PFSK-1 (cell line): ENCODE measurements at regions not wholly inside any gene's neighbourhood (a gene's known extent, or its start where the extent isn't known, plus 50 kb on each side); places are given as distances from the start of the nearest gene placed in this dataset.

ENCODE experiments used
- FOXP2 ChIP-seq: optimal IDR thresholded peaks from 2 replicates; pipeline ENCODE3; 2011; ENCODE audit warnings: borderline replicate concordance, control low read depth, inconsistent platforms; ENCODE audit not compliant: insufficient read depth; ENCODE audit errors: extremely low read length, extremely low read depth
- POLR2AphosphoS5 ChIP-seq: IDR thresholded peaks from 2 replicates; pipeline ENCODE4 v1.6.1; 2012; ENCODE audit warnings: low read depth, mild to moderate bottlenecking, control low read depth, low read length, moderate library complexity
- SIN3A ChIP-seq: IDR thresholded peaks from 2 replicates; pipeline ENCODE4 v1.6.1; 2012; ENCODE audit warnings: mild to moderate bottlenecking, low read length, moderate library complexity, borderline replicate concordance; ENCODE audit not compliant: insufficient read depth
- TAF1 ChIP-seq: IDR thresholded peaks from 2 replicates; pipeline ENCODE4 v1.6.1; 2012; ENCODE audit warnings: low read length, control low read depth, borderline replicate concordance; ENCODE audit not compliant: insufficient read depth
- TF ChIP-seq, protein P1 (sequence below), 2 experiments: IDR thresholded peaks; 2 replicates each; pipeline versions ENCODE4 v1.6.1 to v1.8.0; 2011 to 2012; ENCODE audit warnings: low read depth in 2 of 2, low read length in 2 of 2, control low read depth in 1 of 2, inconsistent platforms in 1 of 2, mild to moderate bottlenecking in 1 of 2, moderate library complexity in 1 of 2; ENCODE audit not compliant: insufficient read depth in 1 of 2

DNA sequence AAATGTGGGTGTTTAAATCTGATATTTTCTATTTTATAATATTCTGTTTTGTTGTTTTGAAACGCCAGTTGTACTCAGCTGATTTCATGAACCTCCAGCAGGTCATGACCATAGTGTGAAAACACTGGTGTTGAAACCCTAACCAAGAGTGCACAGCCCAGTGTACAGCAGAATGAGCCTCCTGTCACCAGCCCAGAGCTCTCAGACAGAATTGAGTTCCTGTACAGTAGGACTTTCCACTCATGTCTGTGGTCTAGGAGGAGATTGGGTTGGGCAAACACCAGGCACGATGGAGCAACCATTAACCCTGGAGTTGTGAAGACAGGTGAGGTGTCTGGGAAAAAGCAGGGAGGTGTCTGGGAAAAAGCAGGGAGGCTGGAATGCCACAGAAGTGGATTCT, 908.8 kb downstream of the VRK1 start:
- TF ChIP-seq, protein P1, sequence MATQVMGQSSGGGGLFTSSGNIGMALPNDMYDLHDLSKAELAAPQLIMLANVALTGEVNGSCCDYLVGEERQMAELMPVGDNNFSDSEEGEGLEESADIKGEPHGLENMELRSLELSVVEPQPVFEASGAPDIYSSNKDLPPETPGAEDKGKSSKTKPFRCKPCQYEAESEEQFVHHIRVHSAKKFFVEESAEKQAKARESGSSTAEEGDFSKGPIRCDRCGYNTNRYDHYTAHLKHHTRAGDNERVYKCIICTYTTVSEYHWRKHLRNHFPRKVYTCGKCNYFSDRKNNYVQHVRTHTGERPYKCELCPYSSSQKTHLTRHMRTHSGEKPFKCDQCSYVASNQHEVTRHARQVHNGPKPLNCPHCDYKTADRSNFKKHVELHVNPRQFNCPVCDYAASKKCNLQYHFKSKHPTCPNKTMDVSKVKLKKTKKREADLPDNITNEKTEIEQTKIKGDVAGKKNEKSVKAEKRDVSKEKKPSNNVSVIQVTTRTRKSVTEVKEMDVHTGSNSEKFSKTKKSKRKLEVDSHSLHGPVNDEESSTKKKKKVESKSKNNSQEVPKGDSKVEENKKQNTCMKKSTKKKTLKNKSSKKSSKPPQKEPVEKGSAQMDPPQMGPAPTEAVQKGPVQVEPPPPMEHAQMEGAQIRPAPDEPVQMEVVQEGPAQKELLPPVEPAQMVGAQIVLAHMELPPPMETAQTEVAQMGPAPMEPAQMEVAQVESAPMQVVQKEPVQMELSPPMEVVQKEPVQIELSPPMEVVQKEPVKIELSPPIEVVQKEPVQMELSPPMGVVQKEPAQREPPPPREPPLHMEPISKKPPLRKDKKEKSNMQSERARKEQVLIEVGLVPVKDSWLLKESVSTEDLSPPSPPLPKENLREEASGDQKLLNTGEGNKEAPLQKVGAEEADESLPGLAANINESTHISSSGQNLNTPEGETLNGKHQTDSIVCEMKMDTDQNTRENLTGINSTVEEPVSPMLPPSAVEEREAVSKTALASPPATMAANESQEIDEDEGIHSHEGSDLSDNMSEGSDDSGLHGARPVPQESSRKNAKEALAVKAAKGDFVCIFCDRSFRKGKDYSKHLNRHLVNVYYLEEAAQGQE (IDR thresholded peaks at IDR 0.05; ENCODE audit: insufficient read depth in 1 of 2, low read depth in 2 of 2, low read length in 2 of 2), result no peak
- TF ChIP-seq SIN3A (no peak), POLR2AphosphoS5 (no peak), FOXP2 (no peak), TAF1 (no peak)

GRCh38 chr14:97706819-97707218, 909.6 kb downstream of the VRK1 start:
- no peak for TF ChIP-seq TAF1
- no peak for TF ChIP-seq POLR2AphosphoS5
- TF ChIP-seq, protein P1 (IDR thresholded peaks at IDR 0.05; ENCODE audit: insufficient read depth in 1 of 2, low read depth in 2 of 2, low read length in 2 of 2), result no peak
- TF ChIP-seq SIN3A, result no peak
- no peak for TF ChIP-seq FOXP2

DNA sequence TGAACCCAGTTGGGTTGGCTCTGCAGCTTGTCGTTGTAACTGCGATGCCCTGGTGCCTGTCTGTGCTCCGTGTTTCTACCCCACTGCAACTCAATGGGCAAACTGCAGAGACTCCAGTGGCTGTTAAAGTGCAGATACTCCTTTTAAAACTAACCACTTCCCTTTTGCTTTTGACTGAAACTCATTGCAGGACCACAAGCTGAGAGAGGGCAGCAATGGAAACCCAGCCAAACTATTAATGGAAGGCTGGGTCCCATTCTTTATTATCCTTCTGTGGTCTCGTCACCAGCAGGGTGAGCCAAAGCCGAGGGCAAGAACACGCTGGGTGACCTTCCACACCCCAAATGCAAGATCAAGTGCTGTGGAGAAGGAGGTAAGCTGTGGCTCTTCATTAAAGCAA, 910.4 kb downstream of the VRK1 start:
- no peak for TF ChIP-seq FOXP2
- no peak for TF ChIP-seq POLR2AphosphoS5

- TF ChIP-seq POLR2AphosphoS5 (no peak), FOXP2 (no peak), TAF1 (no peak), SIN3A (no peak)
- TF ChIP-seq, protein P1 (IDR thresholded peaks at IDR 0.05; ENCODE audit: insufficient read depth in 1 of 2, low read depth in 2 of 2, low read length in 2 of 2), result no peak
Observed at GRCh38 chr14:97709552-97709951, 912.4 kb downstream of the VRK1 start.

DNA sequence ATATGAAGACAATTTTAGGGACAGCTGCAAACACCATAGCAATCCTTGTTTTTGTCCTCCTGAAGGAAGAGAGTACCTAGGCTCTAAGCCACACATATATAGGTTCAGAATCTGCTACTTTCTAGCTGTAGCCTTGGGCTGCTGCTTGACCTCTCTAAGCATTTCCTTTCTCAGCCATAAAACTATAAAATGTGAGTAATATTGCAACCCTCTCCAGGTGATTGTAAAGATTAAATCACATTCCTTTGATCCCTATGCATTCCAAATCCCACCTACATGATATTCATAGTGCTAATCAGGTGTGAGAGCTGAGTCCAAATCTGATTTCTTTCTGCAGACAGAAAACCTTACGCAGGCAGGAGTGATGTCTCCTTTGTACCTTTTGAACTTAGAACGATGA, 913.5 kb downstream of the VRK1 start:
- TF ChIP-seq POLR2AphosphoS5, result no peak
- TF ChIP-seq FOXP2, result no peak
- no peak for TF ChIP-seq TAF1
- no peak for TF ChIP-seq SIN3A

DNA sequence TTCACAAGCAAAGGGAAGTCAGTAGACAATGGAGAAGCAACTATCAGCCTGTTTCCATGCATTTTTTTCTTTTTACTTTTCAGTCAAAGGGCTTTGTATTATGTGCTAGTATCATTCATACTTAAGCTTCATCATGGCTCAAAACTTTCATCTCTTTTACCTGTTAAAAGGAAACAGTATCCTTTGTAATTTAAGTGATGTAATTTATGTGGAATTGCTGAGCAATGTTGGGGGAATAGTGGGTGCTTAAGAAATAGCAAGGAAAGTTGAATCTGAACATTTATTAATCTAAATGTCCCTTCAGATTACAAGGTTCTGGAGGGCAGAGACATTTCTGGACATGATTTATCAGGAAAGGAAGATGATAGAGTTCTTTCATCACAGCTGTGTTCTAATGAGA, 915.3 kb downstream of the VRK1 start:
- TF ChIP-seq SIN3A, result no peak
- TF ChIP-seq, protein P1 (IDR thresholded peaks at IDR 0.05; ENCODE audit: insufficient read depth in 1 of 2, low read depth in 2 of 2, low read length in 2 of 2), result no peak
